NT2/D1 (cell line): ENCODE measurements at regions not wholly inside any gene's neighbourhood (a gene's known extent, or its start where the extent isn't known, plus 50 kb on each side); places are given as distances from the start of the nearest gene placed in this dataset.

ENCODE experiments used
- SUZ12 ChIP-seq: IDR thresholded peaks from 2 replicates; pipeline ENCODE4 v1.6.1; 2011; ENCODE audit not compliant: insufficient read length, insufficient read depth; ENCODE audit errors: extremely low read depth
- YY1 ChIP-seq: IDR thresholded peaks from 2 replicates; pipeline ENCODE4 v1.6.1; 2011; ENCODE audit not compliant: insufficient read length, insufficient read depth
- ZNF274 ChIP-seq: IDR thresholded peaks from 2 replicates; pipeline ENCODE4 v1.6.1; 2011; ENCODE audit warnings: mild to moderate bottlenecking, low read depth, low read length

- TF ChIP-seq YY1 (no peak), ZNF274 (no peak), SUZ12 (no peak)
These were observed 120.7 kb downstream of the RXFP2 start for GRCh38 chr13:31860002-31860401.
